ENCODE measurements at regions not wholly inside any gene's neighbourhood (a gene's known extent, or its start where the extent isn't known, plus 50 kb on each side); places are given as distances from the start of the nearest gene placed in this dataset.

- TF ChIP-seq CTCF (IDR thresholded peaks at IDR 0.05) (no peak), EP300 (IDR thresholded peaks at IDR 0.05) (no peak)
These were observed 1273.5 kb upstream of the CRIM1 start for GRCh38 chr2:35082072-35082471.
